COLO829 (cell line): ENCODE measurements at regions not wholly inside any gene's neighbourhood (a gene's known extent, or its start where the extent isn't known, plus 50 kb on each side); places are given as distances from the start of the nearest gene placed in this dataset.
"Not testable (repeated sequence)": the region's sequence is repeated elsewhere in the genome, so short reads cannot be mapped to it uniquely, and the experiment has no call there.

ENCODE experiments used
- DNase-seq: peaks from one replicate; pipeline ENCODE4 v3.0.0; 2012; ENCODE audit warnings: low spot score

DNA sequence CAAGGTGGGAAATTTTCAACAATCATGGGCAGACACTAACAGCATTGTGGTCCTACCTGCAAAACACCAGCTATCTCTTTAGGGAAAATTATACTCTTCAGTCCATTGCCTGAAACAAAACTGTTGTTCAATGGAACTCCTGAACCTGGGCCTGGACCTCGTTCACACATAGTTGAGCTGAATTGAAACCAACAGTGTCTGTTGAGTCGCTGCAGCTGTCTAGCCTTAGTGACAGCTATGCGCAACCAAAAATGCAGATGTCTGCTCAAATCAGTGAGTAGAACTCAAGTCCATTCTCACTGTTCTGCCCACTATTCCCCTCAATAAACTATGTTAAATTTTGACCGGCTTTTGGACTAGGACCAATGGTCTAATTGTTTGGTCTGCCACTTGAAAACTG lies 286.2 kb downstream of the TFAP2A start:
- DNase-seq = no peak

DNA sequence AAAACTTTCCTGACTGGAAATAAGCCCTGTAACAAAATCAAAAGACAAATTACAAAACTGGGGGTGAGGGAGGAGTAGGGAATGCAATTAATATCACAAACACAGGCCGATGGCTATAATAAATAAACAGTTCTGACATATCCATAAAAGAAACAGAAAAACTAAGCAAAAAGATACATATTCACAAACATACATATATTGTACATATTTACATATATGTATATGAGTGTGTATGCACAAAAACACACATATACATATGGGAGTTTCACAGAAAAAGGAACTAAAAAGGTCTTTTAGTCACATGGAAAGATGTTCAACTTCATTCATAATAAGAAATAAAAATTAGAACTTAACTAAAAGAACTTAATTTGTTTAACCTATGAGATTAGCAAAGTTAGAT lies 292.7 kb downstream of the TFAP2A start:
- no peak for DNase-seq

DNA sequence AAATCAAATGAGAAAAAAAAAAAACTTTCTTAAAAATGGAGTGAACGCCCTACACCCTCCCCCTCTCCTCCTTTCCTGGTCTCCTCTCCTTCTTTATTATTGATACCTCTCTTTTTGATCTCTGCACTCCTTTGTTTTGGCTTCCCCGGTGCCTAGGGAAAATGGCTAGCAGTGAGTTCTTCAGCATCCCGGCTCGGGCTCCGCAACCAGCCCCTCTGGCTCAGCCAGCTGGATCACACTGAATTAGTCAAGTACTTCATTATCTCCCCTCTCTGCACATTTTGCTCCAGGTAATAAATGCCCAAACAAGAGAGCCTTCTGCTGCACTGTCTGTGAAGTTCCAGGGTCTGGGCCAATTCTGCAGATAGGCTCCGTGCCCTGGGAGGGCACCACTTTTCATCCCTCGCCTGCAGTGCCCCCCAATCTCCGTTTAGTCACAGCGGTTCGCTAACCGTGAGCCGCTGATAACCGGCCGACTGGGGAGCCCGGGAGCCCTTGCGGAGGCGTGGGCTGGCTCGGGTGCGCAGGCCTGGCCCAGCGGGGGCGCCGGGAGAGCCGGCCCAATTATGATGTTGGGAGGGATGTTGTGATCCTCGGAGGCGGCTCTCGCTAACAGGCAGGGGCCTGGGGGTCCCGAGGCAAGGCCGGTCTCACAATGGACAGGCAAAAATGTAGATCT lies 301.9 kb downstream of the TFAP2A start:
- DNase-seq = no peak

DNA sequence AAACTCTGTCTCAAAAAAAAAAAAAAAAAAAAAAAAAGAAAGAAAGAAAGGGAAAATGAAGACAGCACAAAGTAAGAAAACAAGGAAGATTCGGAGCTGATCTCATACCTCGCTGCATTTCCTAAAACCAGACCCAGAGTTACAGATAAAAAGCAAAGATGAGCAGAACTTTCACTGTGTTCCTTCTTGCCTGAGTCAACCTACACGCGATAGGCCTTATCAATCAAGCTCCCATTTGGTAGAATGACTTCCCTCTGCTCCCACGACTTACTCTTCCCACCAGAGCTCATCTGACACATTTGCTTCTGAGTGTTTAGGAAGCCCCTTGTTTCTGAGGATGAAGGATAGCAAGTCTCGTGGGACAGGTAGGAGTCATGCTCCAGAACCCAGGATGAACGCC lies 302.9 kb downstream of the TFAP2A start:
- DNase-seq = no peak

DNA sequence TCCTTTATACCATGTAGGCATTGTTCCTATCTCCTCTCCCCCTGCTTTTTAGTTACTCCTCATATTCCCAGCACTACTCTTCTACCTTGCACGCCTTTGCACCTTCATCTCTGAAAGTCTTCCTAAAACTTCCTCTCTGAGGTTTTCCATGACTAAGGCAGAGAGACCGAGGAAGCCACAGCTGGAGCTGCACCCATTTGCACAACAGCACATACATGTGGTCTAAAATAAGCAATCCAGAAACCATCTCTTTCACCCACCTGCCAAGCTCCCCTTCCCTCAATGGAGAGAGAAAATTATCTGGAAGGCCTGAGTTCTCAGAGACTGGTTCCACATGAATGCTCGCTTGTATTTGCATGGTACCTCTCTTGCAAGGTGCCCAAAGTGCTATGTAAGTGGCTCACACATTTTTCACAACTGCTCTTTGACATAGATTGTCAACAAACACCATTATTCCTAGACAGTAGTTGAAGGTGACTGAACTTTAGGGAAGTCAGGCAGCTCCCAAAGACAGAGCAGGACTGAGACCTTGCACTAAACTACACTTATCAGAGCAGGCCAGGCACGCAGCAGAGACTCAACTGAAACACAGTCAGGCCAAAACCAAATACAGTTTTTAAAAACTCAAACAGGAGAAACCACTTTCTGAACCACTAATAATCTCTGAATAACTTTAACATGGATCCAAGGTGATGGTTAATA lies 313.2 kb downstream of the TFAP2A start:
- DNase-seq = no peak

DNA sequence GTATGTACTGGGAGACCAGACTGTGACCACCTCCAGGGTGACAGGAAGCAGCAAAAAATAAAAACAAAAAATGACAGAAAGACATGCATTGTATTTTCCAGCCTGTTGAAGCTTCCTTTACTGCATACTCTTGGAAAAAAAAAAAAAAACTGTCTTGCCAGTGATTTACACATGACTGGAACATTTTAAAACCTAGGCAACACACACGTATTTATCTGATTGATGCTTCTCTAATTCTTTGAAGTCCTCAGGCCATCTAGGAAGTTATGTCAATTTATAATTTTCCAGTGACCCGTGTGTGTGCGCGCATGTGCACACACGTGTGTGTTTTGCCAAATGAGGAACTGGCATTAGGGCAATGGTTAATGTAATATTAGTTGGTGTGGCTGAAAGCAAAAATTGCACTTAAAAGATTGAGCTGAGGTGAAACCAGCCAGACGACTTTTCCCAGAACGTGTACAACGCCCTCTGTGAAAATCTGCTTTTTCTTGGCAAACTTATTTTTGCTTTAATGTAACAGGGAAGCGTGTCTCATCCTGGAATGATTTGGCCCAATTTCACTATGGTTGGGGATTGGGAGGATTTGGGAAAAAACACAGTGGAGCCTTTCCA lies 315.2 kb downstream of the TFAP2A start:
- no peak for DNase-seq

DNA sequence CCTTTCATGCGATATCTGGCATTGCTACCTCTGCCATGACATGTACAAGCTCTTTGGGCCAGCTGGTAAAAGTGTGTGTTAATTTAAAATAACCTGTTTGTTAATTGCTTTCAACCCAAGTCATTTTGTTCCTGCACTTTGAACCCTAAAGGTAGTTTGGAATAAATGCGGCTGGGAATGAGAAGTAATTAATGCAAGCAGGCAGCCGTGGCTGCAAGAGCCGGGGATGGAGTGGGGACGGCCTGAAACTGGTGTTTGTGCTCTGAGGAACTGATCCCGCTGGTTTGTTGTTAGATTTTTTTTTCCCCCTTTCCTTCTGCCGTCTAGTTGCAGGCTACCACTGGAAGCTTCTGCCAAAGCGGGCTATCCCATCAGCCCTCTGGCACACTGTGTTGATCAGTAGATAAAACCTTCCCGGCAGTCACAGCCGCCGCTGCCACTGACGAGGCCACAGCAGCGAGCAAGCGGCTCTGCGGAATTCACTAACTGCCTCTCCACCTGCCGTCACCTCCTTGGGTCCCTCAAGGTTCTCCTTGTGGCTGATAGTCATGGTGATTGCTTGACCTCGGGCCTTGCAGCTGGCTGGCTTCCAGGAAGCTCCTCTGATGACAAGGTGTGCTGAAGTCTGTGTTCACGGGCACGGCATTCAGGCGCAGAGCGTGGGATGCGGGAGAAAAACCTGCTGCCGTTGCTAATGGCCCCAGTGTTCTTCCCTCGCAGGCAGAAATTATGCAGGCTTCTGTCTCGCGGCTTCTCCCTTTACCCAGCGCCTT lies 315.9 kb downstream of the TFAP2A start:
- no peak for DNase-seq

DNA sequence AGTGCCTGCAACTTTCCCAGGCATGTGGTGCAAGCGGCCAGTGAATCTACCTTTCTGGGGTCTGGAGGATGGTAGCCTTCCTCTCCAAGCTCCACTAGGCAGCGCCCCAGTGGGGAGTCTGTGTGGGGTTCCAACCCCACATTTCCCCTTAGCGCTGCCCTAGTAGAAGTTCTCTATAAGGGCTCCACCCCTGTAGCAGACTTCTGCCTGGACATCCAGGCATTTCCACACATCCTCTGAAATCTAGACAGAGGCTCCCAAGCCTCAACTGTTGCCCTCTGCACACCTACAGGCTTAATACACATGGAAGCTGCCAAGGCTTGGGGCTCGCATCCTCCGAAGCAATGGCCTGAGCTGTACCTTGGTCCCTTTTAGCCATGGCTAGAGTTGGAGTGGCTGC lies 321.6 kb downstream of the TFAP2A start:
- no peak for DNase-seq

DNA sequence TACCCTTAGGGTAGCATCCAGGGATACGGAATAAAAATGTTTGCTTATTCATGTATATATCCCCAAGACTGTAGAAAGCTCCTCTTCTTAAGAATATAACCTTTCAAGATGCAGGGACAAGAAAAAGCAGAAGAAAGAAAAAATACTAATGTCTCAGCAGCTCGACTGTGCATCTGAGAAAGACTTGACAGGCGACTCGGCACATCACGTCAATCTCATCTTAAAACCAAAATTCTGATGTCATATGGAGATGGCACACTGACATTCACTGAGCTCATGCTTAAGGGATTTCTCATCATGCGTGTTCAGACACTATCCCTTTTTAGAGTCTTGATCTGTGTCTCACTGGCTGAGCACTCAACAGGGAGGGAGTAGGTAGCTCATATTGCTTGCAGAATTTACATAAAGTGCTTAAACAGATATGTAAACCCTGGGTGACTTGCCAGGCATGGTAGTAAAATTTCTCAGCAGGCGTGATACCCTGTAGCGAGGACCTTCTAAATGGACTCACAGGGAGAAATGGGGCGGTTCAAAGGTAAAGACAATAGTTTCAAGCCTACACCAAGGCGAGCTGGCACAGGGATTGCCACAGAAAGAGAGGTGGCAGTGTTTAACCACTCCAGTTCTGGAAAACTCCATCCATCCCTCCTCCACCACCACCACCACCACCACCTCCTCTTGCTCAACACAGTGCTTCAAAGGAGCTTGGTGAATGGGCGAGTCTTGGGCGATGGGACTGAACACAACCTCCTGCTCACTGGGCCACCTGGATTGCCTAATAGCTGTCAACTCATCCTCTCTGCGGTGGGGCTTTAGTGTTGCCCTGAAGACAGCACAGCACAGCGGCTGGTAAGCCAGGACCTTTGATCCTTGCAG lies 330.5 kb downstream of the TFAP2A start:
- DNase-seq = no peak

DNA sequence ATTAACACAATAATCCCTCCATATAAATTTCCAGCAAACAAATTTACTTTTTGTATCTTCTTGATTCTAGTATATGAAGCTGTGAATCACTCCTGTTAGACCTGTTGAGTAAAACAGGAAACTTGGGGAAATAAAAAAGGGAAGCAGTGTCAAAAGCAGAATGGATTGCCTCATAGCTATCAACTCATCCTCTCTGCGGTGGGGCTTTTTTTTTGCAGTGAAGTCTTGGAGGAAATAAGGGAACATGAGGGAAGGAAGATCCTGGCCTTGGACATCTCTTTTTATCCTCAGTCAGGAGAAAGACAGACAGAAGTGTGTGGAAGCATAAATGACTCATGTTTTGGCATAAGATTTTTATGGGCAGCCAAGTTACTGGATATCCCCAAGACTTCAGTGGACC lies 332.5 kb downstream of the TFAP2A start:
- no peak for DNase-seq

DNA sequence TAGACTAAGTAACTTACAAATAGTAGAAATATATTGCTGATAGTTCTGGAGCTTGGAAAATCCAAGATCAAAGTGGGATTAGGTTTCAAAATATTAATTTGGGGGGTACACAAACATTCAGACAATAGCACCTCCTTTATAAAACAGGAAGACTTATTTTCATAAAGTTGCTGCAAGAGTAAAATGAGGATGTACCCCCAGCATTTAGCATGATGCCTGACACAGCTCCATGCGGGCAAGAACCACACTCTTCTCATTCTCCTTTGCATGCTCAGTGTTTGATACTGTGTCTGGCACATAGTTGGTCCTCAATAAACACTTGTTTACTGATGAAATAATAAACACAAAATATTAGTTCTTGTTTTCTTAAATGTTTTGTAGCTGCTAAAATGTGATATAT lies 332.9 kb downstream of the TFAP2A start:
- no peak for DNase-seq

DNA sequence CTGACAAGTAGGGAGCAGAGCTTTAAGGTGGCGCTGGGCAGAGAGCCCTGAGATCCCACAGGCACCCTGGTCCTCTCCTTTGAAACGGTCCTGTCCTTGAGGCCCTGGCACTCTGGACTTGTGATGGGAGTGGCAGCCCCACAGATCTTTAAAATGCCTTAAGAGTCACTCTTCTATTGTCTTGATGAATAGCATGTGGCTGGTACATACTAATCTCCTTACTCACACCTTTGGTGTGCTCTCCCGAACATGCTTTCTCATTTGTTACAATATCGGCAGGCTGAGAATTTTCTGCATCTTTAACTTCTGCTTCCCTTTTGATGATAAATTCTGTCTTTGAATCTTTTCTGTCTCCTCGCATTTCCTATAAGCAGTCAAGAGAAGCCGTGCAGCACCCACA lies 333.8 kb downstream of the TFAP2A start:
- DNase-seq = no peak

DNA sequence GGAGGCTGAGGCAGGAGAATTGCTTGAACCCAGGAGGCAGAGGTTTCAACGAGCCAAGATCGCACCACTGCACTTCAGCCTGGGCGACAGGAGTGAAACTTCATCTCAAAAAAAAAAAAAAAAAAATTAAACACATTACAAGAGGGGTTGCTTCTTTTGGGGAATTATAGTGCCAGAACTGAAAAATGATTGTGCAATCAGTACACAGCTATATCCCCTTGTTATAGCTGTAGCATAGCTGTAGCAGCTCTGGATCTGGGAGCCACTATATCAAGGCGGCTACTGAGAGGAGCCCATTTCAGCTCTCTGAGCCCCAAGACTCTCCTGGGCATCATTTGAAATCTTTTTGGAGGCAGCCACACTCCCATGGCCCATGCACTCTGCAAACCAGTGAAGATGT lies 334.3 kb downstream of the TFAP2A start:
- no peak for DNase-seq

DNA sequence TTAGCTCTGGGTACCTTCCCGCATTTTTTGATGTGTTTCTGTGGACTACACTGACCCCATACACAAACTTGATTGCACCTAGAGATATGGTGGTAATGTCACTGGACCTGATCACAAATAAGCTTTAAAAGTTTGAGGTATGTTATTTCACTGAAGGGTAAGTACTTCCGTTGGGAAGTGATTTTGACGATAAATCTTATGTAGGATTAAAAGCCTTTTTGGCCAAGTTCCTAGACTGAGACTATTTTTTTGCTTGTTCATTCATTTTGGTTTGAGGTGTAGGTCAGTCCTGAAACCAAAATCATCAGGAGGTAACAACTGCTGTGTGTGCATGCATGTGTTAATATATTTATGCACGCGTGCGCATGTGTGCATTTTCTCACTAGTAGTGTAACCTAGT lies 336.3 kb downstream of the TFAP2A start:
- no peak for DNase-seq

DNA sequence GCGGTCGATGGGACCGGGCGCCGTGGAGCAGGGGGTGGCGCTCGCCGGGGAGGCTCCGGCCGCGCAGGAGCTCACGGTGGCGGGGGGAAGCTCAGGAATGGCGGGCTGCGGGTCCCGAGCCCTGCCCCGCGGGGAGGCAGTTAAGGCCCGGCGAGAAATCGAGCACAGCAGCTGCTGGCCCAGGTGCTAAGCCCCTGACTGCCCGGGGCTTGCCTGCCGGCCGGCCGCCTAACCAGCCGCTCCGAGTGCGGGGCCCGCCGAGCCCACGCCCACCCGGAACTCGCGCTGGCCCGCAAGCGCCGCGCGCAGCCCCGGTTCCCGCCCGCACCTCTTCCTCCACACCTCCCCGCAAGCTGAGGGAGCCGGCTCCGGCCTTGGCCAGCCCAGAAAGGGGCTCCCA lies 340.1 kb downstream of the TFAP2A start:
- DNase-seq = not testable (repeated sequence)

DNA sequence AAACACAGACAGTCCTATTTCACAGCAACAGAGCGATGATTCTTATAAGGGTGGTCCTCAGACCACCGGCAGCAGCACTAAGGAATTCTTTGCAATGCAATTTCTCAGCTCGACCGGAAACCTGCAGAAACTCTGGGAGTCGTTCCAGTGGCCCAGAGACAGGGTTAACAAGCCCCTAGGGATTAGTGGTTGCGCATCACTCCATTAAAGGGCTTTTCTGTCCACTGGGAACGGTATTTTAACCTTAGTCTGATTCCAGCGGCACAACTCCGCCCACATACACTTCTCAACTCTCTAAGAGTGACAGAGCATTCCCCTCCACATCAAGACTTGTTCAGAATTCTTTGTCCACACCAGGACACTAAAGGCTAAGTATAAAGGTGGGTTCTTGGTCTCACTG lies 341.5 kb downstream of the TFAP2A start:
- peak; percentile 42 for DNase-seq

DNA sequence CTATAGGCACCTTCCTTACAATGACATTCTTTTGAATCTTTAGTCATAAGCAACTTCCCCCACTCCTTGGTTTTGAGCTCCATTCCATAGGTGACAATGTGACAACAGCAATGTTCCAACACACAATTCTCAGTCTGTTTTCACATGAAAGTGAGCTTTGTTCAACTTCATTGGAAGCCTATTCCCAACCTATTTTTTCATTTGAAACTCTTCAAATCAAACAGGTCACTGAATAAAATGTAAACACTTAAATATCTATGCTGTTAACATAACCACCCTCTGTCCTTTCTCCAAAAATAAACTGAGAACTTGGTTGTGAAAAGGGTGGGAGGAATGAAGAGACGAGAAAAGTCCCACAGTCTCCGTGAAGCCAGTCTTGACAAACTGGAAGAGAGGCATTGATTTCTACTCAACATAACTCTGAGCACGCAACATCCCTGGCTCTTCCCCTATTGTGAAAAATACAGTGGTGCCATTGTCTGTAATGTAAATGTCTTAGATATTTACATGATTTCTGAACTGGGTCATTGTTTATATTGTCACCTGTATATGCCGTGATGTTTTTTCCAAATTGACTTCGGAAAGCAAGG lies 343.1 kb downstream of the TFAP2A start:
- peak; percentile 59 for DNase-seq

DNA sequence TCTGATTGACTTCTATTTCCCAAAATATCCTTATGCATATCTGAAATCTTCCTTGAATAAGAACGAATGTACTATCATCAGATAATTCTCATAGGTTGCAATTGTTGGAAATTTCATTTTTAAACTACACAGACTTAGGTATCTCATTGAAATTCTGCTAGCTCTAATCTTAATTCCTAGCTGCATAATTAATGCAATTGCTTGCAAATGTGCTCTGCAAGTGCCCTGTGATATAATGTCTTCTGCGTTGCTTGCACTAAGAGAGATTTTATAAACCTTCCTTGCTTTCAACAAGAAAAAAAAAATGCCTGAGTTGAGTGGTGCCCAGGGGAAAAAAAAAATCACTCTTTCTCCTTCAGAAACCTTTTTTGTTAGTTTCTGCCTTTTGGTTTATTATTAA lies 354.9 kb downstream of the TFAP2A start:
- DNase-seq = no peak

DNA sequence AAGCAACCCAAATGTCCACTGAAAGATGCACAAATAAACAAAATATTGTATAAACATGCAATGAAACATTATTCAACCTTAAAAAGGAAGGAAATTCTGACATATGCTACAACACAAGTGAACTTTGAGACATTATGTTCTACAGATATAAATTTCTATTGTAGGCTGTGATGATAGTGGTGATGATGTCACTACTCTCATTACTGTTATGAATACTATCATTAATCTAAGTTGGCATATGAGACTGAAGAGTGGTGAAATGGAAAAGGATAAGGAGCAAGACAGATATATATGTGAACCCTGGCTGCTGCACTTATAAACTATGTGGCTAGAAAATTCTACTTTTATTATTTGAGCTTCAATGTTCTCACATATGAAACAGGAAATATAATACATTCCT lies 360.2 kb downstream of the TFAP2A start:
- no peak for DNase-seq

DNA sequence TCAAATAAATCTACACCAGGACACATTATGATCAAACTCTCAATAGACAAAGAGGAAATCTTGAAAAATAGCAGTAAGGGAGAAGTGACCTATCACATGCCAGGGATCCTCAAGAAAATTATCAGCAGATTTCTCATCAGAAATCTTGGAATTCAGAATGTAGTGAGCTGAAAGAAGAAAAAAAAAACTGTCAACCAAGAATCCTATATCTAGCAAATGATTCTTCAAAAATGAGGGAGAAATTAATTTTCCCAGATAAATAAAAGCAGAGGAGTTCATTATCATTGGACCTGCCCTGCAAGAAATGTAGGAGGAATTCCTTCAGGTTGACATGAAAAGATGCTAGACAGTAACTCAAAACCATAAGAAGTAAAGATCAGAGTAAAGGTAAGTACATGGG lies 363.6 kb downstream of the TFAP2A start:
- no peak for DNase-seq
